NK-92 treated with Interleukin-12 subunit alpha and Interleukin-12 subunit beta, amount 100 ng/mL, for 24 hours (cell line): ENCODE measurements at regions not wholly inside any gene's neighbourhood (a gene's known extent, or its start where the extent isn't known, plus 50 kb on each side); places are given as distances from the start of the nearest gene placed in this dataset.

Experiments used
- DNase-seq: peaks from one replicate; lab custom pipeline; 2025; lab: John Stamatoyannopoulos, UW

DNA sequence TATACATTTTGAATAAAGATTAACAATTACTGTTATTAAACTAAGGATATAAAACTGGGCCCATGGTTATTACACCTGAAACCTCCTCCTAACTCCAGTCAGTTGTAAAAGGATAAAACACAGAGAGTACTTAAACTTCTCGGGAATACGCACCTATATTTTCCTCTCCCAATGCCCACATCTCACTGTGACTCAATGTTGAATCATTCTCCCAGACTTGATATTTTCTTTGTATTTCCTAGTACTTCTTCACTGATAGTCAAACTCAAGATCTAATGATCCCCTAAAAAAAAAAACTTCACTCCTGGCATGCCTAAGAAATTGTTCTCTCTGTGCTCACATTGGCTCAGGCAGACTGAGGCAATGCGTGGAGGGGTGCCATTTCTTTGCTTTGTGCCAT lies 212.5 kb upstream of the DKK2 start:
- DNase-seq: no peak

DNA sequence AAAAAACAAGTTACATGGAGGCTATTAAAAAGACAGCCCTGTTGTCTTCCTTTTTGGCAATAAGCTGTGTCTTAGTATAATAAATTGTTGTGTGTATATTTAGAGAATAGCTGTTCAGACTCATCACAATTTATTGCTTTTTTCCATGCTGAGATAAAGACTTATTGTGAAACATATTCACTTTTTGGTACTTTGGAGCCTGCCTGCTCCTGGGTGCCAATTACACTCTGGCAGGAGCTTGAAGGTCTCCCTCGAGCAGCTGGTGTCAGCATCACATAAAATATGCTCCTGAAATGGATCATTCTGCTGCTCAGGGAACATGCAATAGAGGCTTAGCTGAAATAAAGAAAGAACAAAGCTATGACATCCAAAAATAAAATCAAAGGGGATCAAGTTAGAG lies 211.6 kb upstream of the DKK2 start:
- no peak for DNase-seq

DNA sequence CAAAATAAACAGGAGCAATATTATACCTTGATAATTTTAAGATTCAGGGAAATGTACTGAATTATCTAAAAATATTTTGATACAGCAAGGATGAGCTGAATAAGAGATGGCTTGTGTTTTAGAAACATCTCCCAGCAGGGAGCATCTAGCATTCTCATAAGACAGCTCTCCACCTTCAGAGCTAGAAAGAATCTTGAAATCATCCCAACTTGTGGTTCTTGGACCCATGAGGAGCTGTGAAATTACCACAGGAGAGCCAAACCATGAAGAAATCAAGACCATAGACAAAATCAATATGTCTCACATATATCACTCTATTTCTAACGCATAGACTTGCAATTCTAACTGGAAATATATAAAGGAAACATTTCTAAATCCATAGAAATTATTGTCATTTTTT lies 210.6 kb upstream of the DKK2 start:
- DNase-seq: no peak

DNA sequence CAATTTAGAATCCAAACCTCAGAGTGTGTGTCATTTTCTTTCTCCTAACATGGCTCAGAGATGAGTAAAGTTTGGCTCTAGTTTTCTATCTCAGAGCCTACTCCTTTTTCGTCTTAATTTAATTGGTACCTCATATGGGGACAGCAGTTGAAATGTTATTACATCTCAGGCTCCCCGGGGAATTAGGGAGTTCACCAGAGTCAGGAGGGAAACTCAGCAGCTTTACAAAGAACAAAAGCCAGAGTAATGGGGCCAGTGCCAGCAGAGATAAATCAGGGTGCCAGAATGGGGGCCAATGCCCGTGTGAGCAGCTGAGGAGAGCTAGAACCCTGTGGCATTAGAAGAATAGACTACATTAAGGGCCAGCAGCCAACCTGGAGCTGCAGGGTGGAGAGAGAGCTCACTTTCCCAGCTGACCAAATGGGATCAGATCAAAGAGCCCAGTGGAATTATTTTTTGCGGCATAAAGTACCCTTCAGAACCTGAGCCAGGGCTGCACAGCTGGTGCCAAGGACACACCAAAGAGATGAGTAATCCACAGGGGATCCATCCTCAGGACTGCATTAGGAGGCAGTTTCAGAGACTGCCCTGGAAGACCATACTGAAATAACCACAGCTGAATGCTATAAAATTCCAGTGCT lies 207.1 kb upstream of the DKK2 start:
- no peak for DNase-seq

DNA sequence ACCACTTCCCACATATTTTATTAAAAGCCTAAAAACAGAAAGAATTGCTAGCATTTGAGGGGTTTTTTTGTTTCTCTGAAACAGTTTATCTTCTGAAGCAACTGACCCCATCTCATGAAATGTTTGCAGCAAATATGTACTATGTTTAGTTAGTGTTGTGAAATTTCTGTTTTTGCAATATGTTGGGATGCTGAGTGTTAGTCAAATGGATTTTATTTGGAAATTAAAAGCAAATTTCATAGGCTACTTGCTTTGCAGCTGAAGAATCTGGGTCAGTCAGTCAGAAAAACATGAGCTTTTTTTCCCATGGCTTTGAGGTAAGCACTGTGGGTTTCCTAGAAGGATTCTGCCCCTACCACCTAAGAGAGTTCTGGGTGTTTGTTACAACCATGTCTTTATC lies 184.9 kb upstream of the DKK2 start:
- no peak for DNase-seq

DNA sequence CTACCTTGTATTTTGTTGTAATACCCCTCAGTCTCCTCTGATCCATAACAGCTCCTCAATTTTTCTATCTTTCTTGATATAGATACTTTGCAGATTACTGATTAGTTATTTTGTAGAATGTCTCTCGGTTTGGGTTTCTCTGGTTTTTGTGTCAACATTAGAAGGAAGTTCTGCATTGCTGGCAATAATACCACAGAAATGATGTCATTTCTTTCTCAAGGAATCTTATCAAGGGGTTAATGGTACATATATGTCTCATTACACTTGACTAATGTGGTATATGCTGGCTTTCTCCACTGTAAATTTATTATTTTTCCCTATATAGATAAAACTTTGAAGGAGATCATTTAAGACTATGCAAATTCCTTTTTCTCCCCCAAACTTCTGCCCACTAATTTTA lies 183.6 kb upstream of the DKK2 start:
- no peak for DNase-seq

DNA sequence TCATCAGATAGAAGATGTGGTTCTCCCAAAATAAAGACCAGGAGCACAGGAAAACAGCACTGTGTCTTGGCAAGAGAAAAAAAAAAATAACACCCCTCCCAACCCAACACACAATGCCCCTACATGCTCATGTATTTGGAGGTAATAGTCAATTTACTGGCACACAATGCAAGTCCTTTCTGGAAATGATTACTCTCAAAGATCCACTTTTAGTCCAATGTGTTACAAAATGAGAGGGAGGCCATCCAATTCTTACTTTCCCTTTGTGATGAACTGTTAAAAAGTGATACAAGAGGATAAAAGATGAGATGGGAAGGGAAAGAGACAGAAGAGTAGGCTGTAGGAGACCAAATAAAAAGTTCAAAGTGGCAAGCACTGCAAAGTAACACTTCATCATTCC lies 180.3 kb upstream of the DKK2 start:
- no peak for DNase-seq

DNA sequence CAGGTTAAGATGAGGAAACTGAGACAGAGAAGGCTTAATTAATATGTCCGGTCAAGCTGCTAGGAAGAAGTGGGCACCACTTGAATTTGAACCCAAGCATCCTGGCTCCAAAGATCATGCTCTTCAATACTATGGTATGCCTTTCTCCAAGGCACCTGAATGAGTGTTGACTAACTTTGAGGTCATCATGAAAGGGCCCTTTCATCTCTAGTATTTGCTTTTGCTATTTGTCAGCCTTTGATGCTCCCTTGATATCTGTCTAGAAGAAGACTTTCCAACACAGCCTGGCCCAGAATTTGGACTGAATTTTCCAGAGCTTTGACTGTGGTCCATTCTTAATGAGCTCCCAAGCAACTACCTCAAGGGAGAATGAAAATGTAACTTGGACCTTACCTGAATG lies 179.1 kb upstream of the DKK2 start:
- no peak for DNase-seq

DNA sequence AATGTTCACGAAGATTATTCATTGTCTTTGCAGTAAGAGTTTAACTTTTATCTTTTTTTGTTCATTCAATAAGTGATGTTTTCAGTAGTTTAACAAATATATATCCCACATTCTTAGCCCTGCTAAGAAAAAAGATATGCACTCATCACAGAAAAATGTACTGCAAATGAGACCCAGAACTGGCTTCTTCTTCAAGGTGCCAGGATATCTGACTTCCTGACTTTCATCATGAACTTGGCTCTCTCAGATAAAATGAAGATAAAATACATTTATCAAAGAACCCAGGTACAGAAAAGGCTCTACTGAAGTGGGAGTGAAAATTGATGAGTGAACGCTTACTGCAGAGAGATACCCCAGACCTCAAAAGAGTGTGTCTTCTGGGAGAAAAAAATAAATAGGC lies 177.8 kb upstream of the DKK2 start:
- DNase-seq: no peak

DNA sequence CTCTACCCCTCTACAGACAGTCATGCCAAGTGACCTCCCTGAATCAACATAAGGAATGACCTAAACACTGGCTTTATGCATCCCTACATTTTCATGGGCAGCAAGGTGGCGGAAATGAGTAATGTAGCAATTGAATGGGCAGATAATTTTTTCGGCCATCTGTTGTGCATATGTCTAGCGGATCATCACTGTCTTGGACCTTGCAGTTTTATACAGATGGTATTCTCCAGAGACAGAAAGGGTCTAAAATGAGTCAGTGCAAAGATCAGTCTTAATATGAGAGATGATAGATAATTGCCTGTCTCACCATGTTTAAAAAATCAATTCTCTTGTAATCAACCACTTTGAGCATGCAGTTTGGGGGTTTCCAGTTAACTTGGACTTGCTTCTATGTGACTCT lies 177.3 kb upstream of the DKK2 start:
- no peak for DNase-seq

DNA sequence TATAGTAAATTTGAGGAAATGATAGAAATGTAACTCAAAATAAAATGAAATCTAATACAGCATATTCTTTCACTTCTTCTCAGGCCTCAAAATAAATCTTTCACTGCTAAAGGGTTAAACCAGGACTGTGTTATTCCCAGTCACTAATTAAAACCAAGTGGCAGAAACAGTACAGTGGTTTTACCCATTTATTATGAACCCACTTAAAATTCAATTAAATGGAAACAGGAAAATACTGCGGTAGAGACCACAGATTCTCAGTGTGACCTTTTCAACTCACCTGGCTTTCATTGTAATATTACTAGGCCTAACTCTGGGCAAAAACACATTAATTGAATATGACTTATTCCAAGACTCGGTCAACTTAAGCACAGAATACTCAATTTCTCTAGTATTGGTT lies 176.5 kb upstream of the DKK2 start:
- no peak for DNase-seq

DNA sequence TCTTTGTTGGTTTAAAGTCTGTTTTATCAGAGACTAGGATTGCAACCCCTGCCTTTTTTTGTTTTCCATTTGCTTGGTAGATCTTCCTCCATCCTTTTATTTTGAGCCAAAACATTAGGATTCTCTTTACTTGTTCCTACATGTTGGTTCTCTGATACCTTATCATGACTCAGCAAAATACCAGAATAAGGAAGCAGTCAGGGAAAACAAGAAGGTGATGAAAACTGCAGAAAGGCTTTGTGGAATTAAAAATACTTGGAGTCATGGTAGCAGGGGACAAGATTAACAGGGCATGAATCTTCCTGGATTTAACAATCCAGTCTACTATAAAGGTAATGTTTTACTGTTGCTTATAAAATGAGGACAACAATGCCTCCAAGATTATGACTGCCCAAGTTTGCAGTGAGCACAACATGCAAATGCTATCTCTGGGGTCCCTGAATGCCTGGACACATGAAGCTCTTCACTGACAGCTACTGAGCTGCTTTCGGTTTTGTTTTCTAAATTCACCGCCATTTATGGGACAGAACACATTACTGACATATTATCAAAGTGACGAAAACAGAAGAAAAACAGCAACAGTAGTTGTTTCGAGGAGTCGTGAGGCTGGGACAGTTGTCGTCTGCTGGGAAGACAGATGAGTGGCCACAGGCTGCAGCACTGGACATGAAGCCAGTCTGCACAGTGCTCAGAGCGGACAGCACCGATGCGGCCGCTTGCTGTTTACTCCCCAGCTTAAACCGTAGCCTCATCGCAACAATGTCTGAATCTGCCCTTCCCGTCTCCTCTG lies 174.5 kb upstream of the DKK2 start:
- no peak for DNase-seq

DNA sequence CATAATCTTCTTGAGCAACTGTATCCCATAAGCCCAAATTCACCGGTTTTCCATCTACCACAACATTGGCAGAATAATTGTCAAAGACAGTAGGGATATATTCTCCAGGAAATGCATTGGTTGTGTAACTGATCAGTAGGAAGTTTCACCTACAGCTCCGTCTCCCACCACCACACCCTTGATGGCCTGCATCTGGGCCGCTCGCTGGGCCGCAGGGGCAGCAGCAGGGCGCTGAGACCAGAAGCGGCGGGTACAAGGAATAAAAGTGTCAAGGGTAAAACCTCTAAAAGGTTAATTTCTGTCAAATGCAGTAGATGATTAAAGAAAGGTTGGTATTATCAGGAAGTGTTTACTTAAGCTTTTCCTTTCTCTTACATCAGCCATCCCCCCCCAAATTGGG lies 167.6 kb upstream of the DKK2 start:
- no peak for DNase-seq

DNA sequence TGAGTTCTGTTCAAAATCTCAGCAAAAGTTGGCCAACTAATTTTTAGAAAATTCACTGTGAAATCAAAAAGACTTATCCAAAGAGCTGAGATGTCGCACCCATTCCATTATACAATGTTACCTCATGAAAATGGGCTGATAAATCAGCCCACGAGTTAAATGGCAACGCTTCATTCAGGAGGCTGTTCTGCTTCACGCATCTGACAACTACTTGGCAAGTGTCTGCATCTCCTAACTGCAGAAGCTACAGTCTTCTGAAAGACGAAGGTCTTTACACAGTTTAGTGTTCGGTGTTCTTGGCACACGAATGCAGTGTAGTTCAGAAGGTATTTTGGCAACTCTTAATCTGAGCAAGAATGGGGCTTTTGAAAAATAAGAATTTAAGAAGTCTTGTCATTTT lies 166.6 kb upstream of the DKK2 start:
- no peak for DNase-seq

DNA sequence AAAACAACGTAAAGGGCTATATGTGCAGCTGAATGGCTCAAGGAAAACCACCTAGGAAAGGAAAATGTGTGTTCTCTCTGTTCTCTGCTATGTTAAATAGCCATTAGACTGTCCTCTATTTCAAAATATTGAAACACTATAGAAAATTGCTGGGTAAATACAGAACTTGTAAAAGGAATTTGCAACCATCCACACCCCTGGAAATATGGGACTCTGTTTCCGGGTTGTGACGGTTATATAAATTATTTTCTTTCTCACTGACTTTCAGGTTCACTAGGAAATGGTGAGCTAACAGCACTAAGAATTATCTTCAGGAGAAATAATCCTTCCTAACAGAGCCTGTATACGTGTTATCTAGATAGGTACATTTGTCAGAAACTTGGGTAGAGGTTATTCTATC lies 161.0 kb upstream of the DKK2 start:
- no peak for DNase-seq

DNA sequence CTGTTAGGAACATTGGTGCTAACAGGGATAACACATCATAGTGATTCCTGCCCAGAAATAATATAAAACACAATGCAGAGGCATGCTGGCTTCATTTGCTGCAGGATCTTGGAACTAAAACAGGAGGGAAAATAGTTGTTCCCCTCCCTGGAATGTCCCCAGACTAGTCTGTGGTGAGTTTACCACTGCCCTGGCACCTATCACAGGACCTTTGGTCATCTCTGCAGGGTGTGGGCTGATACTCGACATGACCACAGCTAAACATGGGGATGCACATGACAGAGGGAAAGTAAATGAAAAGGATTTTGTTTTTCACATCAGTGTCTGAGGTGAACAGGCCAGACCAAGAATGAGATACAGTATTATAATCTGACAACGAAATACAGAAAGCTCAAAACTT lies 160.2 kb upstream of the DKK2 start:
- no peak for DNase-seq

DNA sequence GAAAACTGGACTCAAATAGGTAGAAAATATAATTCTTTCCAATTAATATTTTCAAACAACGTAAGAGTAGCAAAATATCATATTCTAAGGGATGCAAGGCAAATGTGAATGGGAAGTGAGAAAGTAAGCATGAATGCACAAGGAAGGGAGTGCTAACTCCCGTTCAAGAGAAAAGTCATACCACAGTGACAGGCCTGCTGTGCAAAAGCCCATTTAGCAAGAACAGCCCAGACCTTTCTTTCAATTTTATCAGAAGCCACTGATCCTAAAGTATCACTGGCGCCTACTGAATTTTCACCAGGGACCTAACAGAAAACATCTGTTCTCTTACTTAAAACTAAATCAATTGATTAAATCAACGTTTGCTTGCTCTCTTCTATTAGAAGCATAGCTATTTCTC lies 157.9 kb upstream of the DKK2 start:
- DNase-seq: no peak

DNA sequence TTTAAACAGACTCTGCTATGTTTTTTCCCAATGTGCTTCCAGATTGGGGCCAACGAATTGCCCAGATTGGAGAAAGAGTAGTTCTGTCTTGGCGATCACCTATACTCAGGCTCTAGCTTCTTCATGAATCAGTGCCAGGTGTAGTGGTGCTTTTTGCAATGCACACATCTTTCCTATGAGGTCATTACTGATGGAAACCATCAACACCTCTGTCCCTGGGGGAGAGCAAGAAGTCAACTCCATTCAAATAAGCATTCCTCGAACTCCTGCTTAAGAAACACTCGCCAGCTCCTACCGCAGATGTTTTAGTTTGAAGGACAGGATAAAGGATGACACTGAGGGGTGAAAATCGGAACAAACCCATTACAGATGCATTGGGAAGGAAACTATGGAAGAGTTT lies 156.5 kb upstream of the DKK2 start:
- DNase-seq: no peak

DNA sequence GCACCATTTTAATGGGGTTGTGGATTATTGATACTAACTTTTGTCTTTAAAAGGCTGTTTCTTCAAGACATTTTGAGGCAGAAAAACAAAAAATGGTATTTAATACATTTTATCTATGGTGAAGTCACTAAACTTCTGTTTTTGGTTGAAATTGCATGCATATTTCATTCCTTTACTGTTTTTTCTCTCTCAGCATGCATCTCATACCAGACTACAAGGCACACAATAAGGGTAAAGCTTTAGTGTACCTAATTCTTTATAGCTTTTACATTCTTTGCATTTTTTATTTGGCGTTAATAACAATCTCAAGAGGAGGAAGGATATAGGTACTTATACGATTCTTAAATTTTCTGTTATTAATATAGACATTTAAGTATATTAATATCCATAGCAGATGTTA lies 151.0 kb upstream of the DKK2 start:
- no peak for DNase-seq

DNA sequence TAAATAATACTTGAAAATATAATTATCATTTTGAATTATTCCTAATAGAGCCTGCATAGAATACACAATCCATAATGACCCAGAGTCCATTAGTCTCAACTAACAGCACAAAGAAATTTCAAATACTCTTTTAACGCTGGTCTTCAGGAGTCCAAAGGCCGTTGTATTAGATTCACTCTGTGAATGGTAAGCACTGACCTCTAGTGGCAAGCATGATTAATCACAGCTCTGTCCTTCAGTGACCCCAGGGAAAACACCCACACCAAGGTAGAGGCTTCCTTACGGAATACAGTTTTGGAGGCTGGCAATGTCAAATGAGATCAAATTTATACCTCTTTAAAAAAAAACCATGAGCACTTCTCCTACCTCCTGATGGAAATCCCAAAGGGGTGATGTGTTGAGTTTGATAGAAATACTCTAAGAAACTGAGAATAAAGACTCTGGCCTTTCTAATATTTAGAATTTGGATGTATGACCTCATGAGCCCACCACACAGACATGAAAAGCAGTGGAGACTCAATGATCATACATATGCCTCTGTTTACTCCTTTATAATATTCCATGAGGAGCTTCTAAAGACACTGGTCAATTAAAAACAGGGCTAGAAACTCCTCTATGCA lies 147.2 kb upstream of the DKK2 start:
- DNase-seq: no peak

DNA sequence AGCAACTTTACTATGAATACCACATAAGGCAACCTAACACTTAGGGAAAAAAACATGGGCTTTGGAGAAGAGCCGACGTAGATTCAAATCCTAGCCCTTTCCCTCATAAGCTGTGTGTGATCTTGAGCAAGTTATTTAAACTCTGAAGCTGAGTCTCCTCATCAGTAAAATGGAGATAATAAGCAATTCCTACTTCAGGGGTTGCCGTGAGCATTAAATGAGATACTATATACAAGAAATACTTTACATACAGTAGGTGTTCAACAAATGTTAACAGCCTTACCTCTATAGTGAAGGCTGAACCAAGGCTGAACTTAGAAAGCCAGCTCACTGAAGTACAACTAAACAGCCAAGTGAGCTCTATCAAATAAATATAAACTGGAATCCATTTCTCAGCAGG lies 146.2 kb upstream of the DKK2 start:
- no peak for DNase-seq

DNA sequence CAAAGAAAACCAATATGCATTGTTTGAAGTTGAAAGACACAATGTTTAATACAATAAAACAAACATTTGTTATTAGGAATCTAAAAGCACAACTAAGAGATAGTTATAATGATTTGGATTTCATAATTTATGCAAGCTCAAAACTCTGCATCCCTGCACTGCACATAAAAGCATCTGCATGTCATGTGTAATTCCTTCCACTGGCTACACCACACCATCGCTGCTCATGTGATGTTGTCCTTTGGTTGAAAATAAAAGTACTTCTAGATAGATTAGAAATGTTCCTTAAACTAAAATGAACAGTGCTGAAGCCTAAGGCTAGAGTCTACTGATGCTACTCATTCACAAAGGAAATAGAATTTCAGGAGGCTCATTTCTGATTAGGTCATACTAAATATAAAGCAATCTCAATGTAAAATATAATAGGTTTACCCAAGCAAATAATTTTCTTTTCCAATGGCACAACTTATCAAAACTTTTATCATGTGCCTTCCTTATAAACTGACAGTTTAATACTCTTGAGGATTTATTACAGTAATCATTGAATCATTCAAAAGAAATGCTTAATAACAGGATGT lies 130.8 kb upstream of the DKK2 start:
- no peak for DNase-seq

DNA sequence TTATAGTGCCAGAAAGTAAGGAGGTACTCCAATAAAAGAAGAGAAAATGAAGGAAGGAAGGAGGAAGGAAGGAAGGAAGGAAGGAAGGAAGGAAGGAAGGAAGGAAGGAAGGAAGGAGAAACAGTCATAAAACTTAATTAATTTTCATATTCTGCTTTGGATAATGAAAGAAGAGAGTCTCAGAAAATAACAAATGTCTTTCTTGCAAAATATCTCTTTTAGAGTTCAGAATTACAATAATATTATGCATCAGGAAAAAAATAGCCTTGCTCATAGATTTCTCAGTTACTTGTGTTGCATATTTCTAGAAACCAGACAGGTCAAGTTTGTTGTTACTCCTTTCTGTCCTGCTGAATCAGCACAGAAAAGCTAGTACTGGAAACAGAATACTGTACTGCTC lies 130.1 kb upstream of the DKK2 start:
- no peak for DNase-seq
